ENCODE measurements at regions not wholly inside any gene's neighbourhood (a gene's known extent, or its start where the extent isn't known, plus 50 kb on each side); places are given as distances from the start of the nearest gene placed in this dataset.

DNA sequence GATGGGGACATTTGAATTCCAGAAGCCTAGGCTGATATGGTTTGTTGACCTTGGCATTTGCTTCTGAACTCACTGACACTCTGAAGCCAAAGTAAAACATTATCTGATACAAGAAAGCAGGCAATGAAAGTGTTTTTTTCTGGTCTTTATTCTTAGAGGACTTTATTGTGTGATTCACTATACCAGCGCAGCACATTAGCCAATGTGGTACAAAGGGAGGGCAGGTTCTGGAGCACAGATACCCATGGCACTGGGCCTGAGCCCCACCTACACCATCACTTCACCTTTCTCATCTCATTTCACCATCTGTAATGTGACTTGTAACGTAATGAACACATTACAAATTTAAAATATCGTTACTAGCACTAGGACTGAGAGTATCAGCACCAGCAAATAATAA lies 89.7 kb upstream of the ZNF366 start:
- Histone ChIP-seq H3K79me2 (ENCODE audit: low read length) (no peaks in the 10 kb centered on the region), H4K20me1 (ENCODE audit: low read length) (no peaks in the 10 kb centered on the region), H3K36me3 (ENCODE audit: low read depth, low read length) (no peaks in the 10 kb centered on the region), H3K27me3 (ENCODE audit: low read length) (no peaks in the 10 kb centered on the region), H3F3A (ENCODE audit: low read length, unreplicated experiment) (peaks cover 9% of the 10 kb centered on the region), H3K4me2 (ENCODE audit: low read length) (no peak overlapping the region), H3K9me3 (ENCODE audit: low read length) (no peaks in the 10 kb centered on the region), H3K27ac (ENCODE audit: low read length) (no peak overlapping the region), H2AFZ (ENCODE audit: low read length) (no peak overlapping the region), H3K9me2 (replicated peaks; ENCODE audit: low read length) (no peaks in the 10 kb centered on the region), H3K4me3 (ENCODE audit: low read length) (no peak overlapping the region), H3K4me1 (ENCODE audit: insufficient read depth, low read length) (peaks cover 50% of the 10 kb centered on the region), H3K9ac (ENCODE audit: low read length) (no peak overlapping the region)
- TF ChIP-seq EZH2phosphoT487 (IDR thresholded peaks at IDR 0.05; ENCODE audit: borderline replicate concordance, low read length) (no peak), EZH2 (IDR thresholded peaks at IDR 0.05; ENCODE audit: low read length, unreplicated experiment) (no peak)
- TF ChIP-seq, protein P1, sequence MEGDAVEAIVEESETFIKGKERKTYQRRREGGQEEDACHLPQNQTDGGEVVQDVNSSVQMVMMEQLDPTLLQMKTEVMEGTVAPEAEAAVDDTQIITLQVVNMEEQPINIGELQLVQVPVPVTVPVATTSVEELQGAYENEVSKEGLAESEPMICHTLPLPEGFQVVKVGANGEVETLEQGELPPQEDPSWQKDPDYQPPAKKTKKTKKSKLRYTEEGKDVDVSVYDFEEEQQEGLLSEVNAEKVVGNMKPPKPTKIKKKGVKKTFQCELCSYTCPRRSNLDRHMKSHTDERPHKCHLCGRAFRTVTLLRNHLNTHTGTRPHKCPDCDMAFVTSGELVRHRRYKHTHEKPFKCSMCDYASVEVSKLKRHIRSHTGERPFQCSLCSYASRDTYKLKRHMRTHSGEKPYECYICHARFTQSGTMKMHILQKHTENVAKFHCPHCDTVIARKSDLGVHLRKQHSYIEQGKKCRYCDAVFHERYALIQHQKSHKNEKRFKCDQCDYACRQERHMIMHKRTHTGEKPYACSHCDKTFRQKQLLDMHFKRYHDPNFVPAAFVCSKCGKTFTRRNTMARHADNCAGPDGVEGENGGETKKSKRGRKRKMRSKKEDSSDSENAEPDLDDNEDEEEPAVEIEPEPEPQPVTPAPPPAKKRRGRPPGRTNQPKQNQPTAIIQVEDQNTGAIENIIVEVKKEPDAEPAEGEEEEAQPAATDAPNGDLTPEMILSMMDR (conservative IDR thresholded peaks at IDR 0.05; ENCODE audit: low read depth, low read length) = no peak
- BruUV-seq (replicated peaks) = no TSS peak
- no peak for ATAC-seq
- ChIA-PET CTCF (no interaction called here), POLR2A (ENCODE audit: unreplicated experiment) (no interaction called here)
- intact Hi-C loops (cut with micrococcal nuclease) = no loop called here
- no peak for DNase-seq

DNA sequence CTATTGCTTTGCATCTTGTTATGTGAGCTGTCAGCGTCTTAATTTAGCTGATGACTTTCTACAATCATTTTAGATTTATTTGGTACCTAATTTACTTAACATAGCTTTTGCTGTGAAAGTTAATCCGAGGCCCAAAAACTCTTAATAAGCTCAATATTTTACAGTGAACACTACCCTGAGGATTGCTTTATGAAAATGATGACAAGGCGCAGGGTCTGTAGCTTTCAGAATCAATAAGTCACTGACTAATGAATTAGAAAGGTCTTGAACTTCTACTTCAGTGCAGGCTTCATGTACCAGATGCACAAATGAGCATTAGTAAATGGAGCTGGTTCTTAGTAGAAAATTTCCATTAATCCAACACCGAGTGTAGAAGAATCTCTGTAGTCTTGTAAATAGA lies 81.4 kb upstream of the ZNF366 start:
- no peak overlapping the region for H3K4me2 ChIP-seq (ENCODE audit: low read length)
- no peak overlapping the region for H3K27ac ChIP-seq (ENCODE audit: low read length)
- POLR2A ChIA-PET (ENCODE audit: unreplicated experiment) = no interaction called here
- H2AFZ ChIP-seq (ENCODE audit: low read length) = no peak overlapping the region
- TF ChIP-seq EZH2phosphoT487 (IDR thresholded peaks at IDR 0.05; ENCODE audit: borderline replicate concordance, low read length) (no peak), EZH2 (IDR thresholded peaks at IDR 0.05; ENCODE audit: low read length, unreplicated experiment) (no peak)
- TF ChIP-seq, protein P1 (conservative IDR thresholded peaks at IDR 0.05; ENCODE audit: low read depth, low read length) = no peak
- CTCF ChIA-PET = no interaction called here
- no peaks in the 10 kb centered on the region for H3K27me3 ChIP-seq (ENCODE audit: low read length)
- no peaks in the 10 kb centered on the region for H3K79me2 ChIP-seq (ENCODE audit: low read length)
- no peak for ATAC-seq
- H3K36me3 ChIP-seq (ENCODE audit: low read depth, low read length) = no peaks in the 10 kb centered on the region
- no peaks in the 10 kb centered on the region for H4K20me1 ChIP-seq (ENCODE audit: low read length)
- H3K4me3 ChIP-seq (ENCODE audit: low read length) = no peak overlapping the region
- intact Hi-C loops (cut with micrococcal nuclease) = no loop called here
- peaks cover 25% of the 10 kb centered on the region for H3K4me1 ChIP-seq (ENCODE audit: insufficient read depth, low read length)
- BruUV-seq (replicated peaks) = no TSS peak
- no peak overlapping the region for H3K9ac ChIP-seq (ENCODE audit: low read length)
- H3F3A ChIP-seq (ENCODE audit: low read length, unreplicated experiment) = peaks cover 4% of the 10 kb centered on the region
- no peaks in the 10 kb centered on the region for H3K9me2 ChIP-seq (replicated peaks; ENCODE audit: low read length)
- no peak for DNase-seq
- no peaks in the 10 kb centered on the region for H3K9me3 ChIP-seq (ENCODE audit: low read length)

DNA sequence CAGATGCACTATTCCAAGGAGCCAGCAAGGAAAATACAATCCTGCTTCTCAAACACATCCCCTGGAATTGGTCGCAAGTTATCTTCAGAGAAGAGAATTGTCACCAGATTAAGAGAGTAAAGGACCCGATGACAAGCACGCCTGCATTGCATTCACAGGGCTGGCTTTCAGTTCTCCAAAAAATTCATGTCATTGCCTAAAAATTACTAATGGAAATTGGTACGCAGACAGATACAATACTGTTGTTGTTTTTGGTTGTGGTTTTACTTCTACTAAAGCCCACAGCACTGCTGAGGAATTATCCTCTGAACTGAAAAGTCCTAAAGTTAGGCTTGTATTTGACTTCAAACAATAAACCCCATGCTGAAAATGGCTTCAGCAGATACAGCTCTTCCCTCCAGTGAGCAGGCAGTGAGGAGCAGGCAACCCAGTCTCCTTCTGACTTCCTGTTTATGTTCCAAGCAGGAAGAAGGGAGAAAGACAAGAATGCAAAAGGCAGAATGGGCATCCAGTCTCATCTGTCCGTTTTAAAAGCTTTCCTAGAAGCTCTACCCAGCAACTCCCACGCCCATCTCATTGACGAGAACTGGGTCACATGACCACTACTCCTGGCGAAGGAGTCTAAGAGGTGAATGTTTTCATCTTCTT lies 80.6 kb upstream of the ZNF366 start:
- ChIA-PET CTCF (no interaction called here), POLR2A (ENCODE audit: unreplicated experiment) (no interaction called here)
- ATAC-seq = no peak
- no peaks in the 10 kb centered on the region for H3K27me3 ChIP-seq (ENCODE audit: low read length)
- no peaks in the 10 kb centered on the region for H3K79me2 ChIP-seq (ENCODE audit: low read length)
- H3K36me3 ChIP-seq (ENCODE audit: low read depth, low read length) = no peaks in the 10 kb centered on the region
- H3K4me1 ChIP-seq (ENCODE audit: insufficient read depth, low read length) = peaks cover 25% of the 10 kb centered on the region
- H3K4me2 ChIP-seq (ENCODE audit: low read length) = no peak overlapping the region
- peak overlapping the region; percentile 29; the same call in 1 of the 2 replicates for H2AFZ ChIP-seq (ENCODE audit: low read length)
- no peak overlapping the region for H3K4me3 ChIP-seq (ENCODE audit: low read length)
- TF ChIP-seq EZH2 (IDR thresholded peaks at IDR 0.05; ENCODE audit: low read length, unreplicated experiment) (no peak), EZH2phosphoT487 (IDR thresholded peaks at IDR 0.05; ENCODE audit: borderline replicate concordance, low read length) (no peak)
- TF ChIP-seq, protein P1 (conservative IDR thresholded peaks at IDR 0.05; ENCODE audit: low read depth, low read length) = no peak
- H3K9ac ChIP-seq (ENCODE audit: low read length) = peak overlapping the region; percentile 18; the same call in 1 of the 2 replicates
- peak overlapping the region; percentile 75 for H3K27ac ChIP-seq (ENCODE audit: low read length)
- H3F3A ChIP-seq (ENCODE audit: low read length, unreplicated experiment) = peaks cover 4% of the 10 kb centered on the region
- H4K20me1 ChIP-seq (ENCODE audit: low read length) = no peaks in the 10 kb centered on the region
- no peaks in the 10 kb centered on the region for H3K9me3 ChIP-seq (ENCODE audit: low read length)
- no peak for DNase-seq
- intact Hi-C loops (cut with micrococcal nuclease) = no loop called here
- H3K9me2 ChIP-seq (replicated peaks; ENCODE audit: low read length) = no peaks in the 10 kb centered on the region
- no TSS peak for BruUV-seq (replicated peaks)

All from PC-3 (cell line).